Natural killer cell (primary cell): ENCODE measurements at regions not wholly inside any gene's neighbourhood (a gene's known extent, or its start where the extent isn't known, plus 50 kb on each side); places are given as distances from the start of the nearest gene placed in this dataset.

Experiments
- ATAC-seq, 3 donors: fragments of 150-1000 bp in 2 of 3; fragments of 200-7000 bp in 1 of 3; cut with Tn5 transposase; 1 replicate in 1 of 3; 2 replicates in 2 of 3; pipeline ENCODE4 v1.10.0; 2021; ENCODE audit warnings: mild to moderate bottlenecking in 2 of 3, moderate library complexity in 2 of 3
- DNase-seq, 2 donors: peaks; one replicate each; pipeline versions ENCODE4 v3.0.0 to v3.0.0-alpha.2; 2013 to 2021; ENCODE audit warnings: mixed read lengths in 1 of 2
- H3K27ac ChIP-seq: one replicate; pipeline ENCODE4 v1.5.1; 2013; ENCODE audit warnings: mild to moderate bottlenecking, low read length
- H3K27me3 ChIP-seq: one replicate; pipeline ENCODE4 v1.6.1; 2013; ENCODE audit warnings: low read length; ENCODE audit not compliant: control insufficient read depth, insufficient read depth
- H3K36me3 ChIP-seq: one replicate; pipeline ENCODE4 v1.6.1; 2013; ENCODE audit warnings: low read length; ENCODE audit not compliant: control insufficient read depth, insufficient read depth
- H3K4me1 ChIP-seq: one replicate; pipeline ENCODE4 v1.6.1; 2013; ENCODE audit warnings: low read length; ENCODE audit not compliant: control insufficient read depth, insufficient read depth
- H3K4me3 ChIP-seq: one replicate; pipeline ENCODE4 v1.5.1; 2013; ENCODE audit warnings: low read length
- H3K9me3 ChIP-seq: one replicate; pipeline ENCODE4 v1.6.1; 2013; ENCODE audit warnings: low read length; ENCODE audit not compliant: control insufficient read depth, insufficient read depth
- H3K27ac Mint-ChIP-seq, 2 donors: one replicate each; pipeline ENCODE4 v1.8.0; 2022; ENCODE audit warnings: mild to moderate bottlenecking in 2 of 2, mixed read lengths in 2 of 2, moderate library complexity in 1 of 2
- H3K27me3 Mint-ChIP-seq, 2 donors: one replicate each; pipeline ENCODE4 v1.8.0; 2022; ENCODE audit warnings: low read depth in 2 of 2, mixed read lengths in 2 of 2
- H3K36me3 Mint-ChIP-seq: one replicate; pipeline ENCODE4 v1.8.0; 2022; ENCODE audit warnings: mixed read lengths
- H3K4me1 Mint-ChIP-seq, 2 donors: one replicate each; pipeline ENCODE4 v1.8.0; 2022; ENCODE audit warnings: mixed read lengths in 2 of 2
- H3K4me3 Mint-ChIP-seq: one replicate; pipeline ENCODE4 v1.8.0; 2022; ENCODE audit warnings: mild to moderate bottlenecking, moderate library complexity, mixed read lengths
- H3K9me3 Mint-ChIP-seq, 2 donors: one replicate each; pipeline ENCODE4 v1.8.0; 2022; ENCODE audit warnings: mixed read lengths in 2 of 2
- CTCF ChIP-seq: fragments of 200-600 bp; IDR thresholded peaks from one replicate; pipeline ENCODE4 v1.8.0; 2022; ENCODE audit warnings: antibody characterized with exemption
- WGBS: methylation state at CpG from one replicate; pipeline ENCODE4 v1.1.7; 2013; ENCODE audit warnings: missing lambda C conversion rate; ENCODE audit not compliant: insufficient coverage; 5-methylcytosine and 5-hydroxymethylcytosine counted together
- intact Hi-C: fragments of 100-400 bp; cut with micrococcal nuclease; formaldehyde crosslinking; loops from one replicate; pipeline ENCODE4 v1.14.2; 2022

DNA sequence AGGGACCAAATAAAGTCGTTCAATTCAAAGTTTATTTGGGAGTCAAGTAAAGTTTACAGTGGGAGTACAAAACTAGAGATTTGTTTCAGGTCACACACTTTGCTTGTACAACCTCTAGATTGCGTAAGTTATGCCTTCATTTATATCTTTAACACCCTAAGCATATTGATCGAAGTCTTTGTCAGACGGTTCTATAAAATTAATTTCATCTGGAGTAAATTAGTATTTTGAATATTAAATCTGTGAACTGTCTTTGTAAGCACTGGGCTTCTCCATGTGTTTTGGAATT, 119.7 kb downstream of the ACAA2 start:
- Mint-ChIP-seq H3K4me3 (no peak overlapping the region), H3K9me3 (no peaks in the 10 kb centered on the region), H3K36me3 (no peaks in the 10 kb centered on the region), H3K27me3 (peaks cover 7 to 8% of the 10 kb centered on the region in 2 donors), H3K27ac (no peak overlapping the region), H3K4me1 (peaks cover 6 to 12% of the 10 kb centered on the region in 2 donors)
- H3K4me1 ChIP-seq, result no peaks in the 10 kb centered on the region
- TF ChIP-seq CTCF, result no peak
- no peak for ATAC-seq
- H3K27ac ChIP-seq, result no peak overlapping the region
- H3K36me3 ChIP-seq, result no peaks in the 10 kb centered on the region
- no peaks in the 10 kb centered on the region for H3K9me3 ChIP-seq
- DNase-seq, result no peak
- no peak overlapping the region for H3K4me3 ChIP-seq
- no peaks in the 10 kb centered on the region for H3K27me3 ChIP-seq
- intact Hi-C loops, result no loop called here
- 76% methylated on average over 3 of the region's 4 CpGs for WGBS

DNA sequence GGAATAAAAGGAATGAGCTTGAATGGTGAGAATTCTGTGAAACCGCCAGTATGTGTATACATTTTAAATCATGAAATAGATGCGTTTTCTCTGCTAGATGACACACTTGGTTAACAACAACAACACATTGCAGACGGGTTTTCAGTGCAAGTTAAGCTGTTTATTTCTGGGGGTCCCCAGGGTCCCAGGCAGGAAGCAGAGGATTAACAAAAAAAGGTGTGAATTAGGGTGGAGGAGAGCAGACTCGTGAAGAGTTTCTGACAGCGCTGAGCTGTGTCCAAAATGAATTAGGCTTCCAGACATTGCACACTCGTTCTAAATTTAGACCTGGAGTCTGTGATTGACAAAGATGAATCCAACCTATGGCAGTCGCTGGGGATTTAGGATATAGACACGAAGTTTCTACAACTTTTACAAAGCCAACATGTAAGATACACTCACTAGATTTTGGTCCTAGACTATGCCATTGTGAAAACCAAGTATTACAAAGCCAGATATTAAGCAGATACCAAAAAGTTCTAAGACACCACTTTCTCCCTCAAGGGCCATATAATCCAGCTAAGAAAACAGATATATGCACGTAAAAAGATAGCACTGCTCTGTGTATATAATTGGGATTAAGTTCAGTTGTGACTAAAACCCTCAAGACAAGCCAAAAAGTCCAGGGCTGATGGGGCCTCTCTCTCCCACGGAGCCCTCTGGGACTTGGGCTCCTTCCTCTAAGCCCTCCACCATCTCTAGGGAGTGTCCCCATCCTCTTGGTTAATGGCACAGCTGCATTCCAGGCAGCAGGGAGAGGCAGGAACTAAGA, 120.2 kb downstream of the ACAA2 start:
- no peaks in the 10 kb centered on the region for H3K9me3 ChIP-seq
- H3K4me1 Mint-ChIP-seq, result peaks cover 6 to 12% of the 10 kb centered on the region in 2 donors
- no peaks in the 10 kb centered on the region for H3K4me1 ChIP-seq
- ATAC-seq (no peak), DNase-seq (no peak)
- no peaks in the 10 kb centered on the region for H3K36me3 Mint-ChIP-seq
- no peaks in the 10 kb centered on the region for H3K9me3 Mint-ChIP-seq
- H3K36me3 ChIP-seq, result no peaks in the 10 kb centered on the region
- no peak overlapping the region for H3K4me3 Mint-ChIP-seq
- intact Hi-C loops, result no loop called here
- H3K4me3 ChIP-seq, result no peak overlapping the region
- no peak overlapping the region for H3K27ac ChIP-seq
- H3K27me3 Mint-ChIP-seq, result peaks cover 7 to 8% of the 10 kb centered on the region in 2 donors
- no peak for TF ChIP-seq CTCF
- 67% methylated on average over 9 of the region's 10 CpGs for WGBS
- no peaks in the 10 kb centered on the region for H3K27me3 ChIP-seq
- no peak overlapping the region for H3K27ac Mint-ChIP-seq

GRCh38 chr18:49691177-49691608, 122.1 kb downstream of the ACAA2 start:
- no peak for DNase-seq
- Histone ChIP-seq H3K27me3 (no peaks in the 10 kb centered on the region), H3K9me3 (no peaks in the 10 kb centered on the region), H3K4me1 (no peaks in the 10 kb centered on the region), H3K27ac (no peak overlapping the region), H3K36me3 (no peaks in the 10 kb centered on the region), H3K4me3 (no peak overlapping the region)
- intact Hi-C loops, result no loop called here
- Mint-ChIP-seq H3K27ac (peak overlapping the region in 1 of 2 donors; percentile 50), H3K4me1 (peaks cover 6 to 12% of the 10 kb centered on the region in 2 donors), H3K27me3 (peaks cover 0 to 4% of the 10 kb centered on the region in 2 donors), H3K4me3 (peak overlapping the region; percentile 52), H3K36me3 (no peaks in the 10 kb centered on the region), H3K9me3 (no peaks in the 10 kb centered on the region)
- no peak for TF ChIP-seq CTCF
- 48% methylated on average over 1 of the region's 2 CpGs for WGBS
- ATAC-seq, result peak in 1 of 3 donors; percentile 19

GRCh38 chr18:49690312-49690711, 123.0 kb downstream of the ACAA2 start:
- ATAC-seq, result peak; percentile 30 to 60 (median 59)
- no peak overlapping the region for H3K4me3 ChIP-seq
- peak overlapping the region in 1 of 2 donors; percentile 14 for H3K27ac Mint-ChIP-seq
- no peak for TF ChIP-seq CTCF
- no peaks in the 10 kb centered on the region for H3K4me1 ChIP-seq
- 67% methylated on average over 3 of the region's 3 CpGs for WGBS
- H3K27me3 Mint-ChIP-seq, result peaks cover 7 to 8% of the 10 kb centered on the region in 2 donors
- H3K4me3 Mint-ChIP-seq, result no peak overlapping the region
- H3K9me3 Mint-ChIP-seq, result no peaks in the 10 kb centered on the region
- H3K9me3 ChIP-seq, result no peaks in the 10 kb centered on the region
- H3K36me3 ChIP-seq, result no peaks in the 10 kb centered on the region
- no peaks in the 10 kb centered on the region for H3K36me3 Mint-ChIP-seq
- intact Hi-C loops, result no loop called here
- no peak overlapping the region for H3K27ac ChIP-seq
- no peaks in the 10 kb centered on the region for H3K27me3 ChIP-seq
- peaks cover 6 to 12% of the 10 kb centered on the region in 2 donors for H3K4me1 Mint-ChIP-seq
- no peak for DNase-seq
